HT1080 (cell line): ENCODE measurements at regions not wholly inside any gene's neighbourhood (a gene's known extent, or its start where the extent isn't known, plus 50 kb on each side); places are given as distances from the start of the nearest gene placed in this dataset.

Source experiments
- DNase-seq: peaks from one replicate; pipeline ENCODE4 v3.0.0-alpha.2; 2015; ENCODE audit warnings: low read depth

DNA sequence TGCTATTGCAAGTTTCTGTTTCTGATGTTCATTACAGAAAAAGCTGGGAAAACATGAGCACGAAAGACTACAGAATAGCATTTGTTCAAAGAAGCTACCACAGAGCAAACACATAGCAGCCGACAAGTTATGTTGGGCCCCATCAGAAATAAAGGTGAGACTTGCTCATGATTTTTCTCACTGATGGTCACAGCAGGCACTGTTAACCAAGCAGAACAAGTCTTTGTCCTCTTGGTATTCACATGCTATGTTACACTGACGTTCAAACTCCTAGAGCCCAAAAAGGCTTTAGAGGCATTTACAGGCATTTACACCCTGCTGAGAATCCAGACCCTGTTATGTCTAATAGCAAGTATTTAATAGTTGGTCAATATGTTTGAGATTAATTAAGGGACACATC lies 235.0 kb upstream of the HNMT start:
- DNase-seq = no peak

DNA sequence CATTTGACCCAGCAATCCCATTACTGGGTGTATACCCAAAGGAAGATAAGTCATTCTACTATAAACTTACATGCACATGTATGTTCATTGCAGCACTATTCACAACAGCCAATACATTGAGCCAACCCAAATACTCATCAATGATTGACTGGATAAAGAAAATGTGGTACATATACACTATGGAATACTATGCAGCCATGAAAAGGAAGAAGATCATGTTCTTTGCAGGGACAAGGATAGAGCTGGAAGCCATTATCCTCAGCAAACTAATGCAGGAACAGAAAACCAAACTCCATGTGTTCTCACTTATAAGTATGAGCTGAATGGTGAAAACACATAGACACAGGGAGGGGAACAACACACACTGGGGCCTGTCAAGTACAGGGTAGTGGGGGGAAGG lies 226.7 kb upstream of the HNMT start:
- DNase-seq = no peak

DNA sequence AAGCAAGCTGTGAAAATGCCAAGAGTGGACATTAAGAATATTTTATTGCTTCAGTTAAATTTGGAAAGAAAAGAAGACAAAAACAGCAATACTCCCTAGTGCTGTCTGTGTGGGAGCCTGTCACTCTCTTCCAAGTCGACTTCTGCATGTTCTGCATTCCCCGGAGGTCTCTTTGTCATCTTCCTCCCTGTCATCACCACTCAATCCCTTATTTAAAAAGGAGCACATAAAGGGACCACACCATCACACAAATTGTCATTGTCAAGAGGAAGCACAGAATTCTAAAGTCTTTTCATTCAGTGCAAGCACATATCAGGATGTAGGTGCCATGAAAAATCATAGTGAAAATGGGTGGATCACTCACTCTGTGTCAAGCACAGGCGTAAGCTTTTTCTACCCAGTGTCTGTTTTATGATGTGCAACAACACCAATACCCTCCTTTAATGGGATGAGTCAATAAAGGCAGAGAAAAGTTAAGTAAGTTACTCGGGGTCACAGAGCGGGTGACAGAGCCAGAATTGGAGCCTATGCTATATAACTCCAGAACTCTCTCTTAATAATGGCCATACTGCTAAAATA lies 222.4 kb upstream of the HNMT start:
- no peak for DNase-seq

DNA sequence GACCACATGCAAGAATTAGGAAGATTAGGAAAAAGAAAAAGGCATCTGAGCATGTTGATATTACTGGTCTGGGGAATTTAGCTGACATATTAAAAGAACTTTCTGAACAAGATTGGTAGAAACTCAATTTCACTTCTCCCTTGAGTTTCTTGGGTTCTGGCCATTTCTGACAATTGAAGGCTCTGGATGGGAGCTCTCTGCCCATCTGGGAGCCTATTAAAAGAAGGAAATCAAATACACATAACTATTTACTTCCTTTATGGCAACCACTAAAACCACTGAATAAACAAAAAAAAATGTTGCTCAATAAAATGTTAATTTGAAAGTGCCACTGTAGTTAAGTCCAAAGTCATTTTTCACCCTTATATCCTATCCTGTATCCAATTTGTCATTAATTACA lies 216.8 kb upstream of the HNMT start:
- no peak for DNase-seq

GRCh38 chr2:137748533-137748932 lies 215.7 kb upstream of the HNMT start:
- DNase-seq = no peak

DNA sequence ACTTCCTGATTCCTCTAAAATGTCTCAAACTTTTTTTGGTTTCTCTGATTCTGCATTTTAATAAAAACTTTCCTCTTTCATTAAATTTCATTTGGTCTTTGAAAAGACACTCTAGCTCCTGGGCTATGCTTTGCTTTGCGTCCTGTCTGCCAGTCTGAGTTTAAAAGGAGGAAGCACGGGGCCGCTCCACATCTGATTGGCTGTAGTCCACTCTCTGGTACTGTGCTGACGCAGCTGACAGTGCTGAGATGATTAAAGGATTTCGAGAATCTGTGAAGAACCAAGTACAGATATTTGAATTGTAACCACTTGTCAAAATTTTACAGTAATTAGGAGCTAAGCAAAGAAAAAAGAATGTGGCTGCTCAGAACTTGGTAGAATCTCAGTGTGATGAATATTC lies 199.6 kb upstream of the HNMT start:
- DNase-seq = no peak

- no peak for DNase-seq
Observed at GRCh38 chr2:137769406-137769805, 194.9 kb upstream of the HNMT start.

GRCh38 chr2:137770166-137770565 lies 194.1 kb upstream of the HNMT start:
- no peak for DNase-seq

- no peak for DNase-seq
Observed at GRCh38 chr2:137771064-137771463, 193.2 kb upstream of the HNMT start.

- no peak for DNase-seq
Observed at GRCh38 chr2:137772451-137772850, 191.8 kb upstream of the HNMT start.

DNA sequence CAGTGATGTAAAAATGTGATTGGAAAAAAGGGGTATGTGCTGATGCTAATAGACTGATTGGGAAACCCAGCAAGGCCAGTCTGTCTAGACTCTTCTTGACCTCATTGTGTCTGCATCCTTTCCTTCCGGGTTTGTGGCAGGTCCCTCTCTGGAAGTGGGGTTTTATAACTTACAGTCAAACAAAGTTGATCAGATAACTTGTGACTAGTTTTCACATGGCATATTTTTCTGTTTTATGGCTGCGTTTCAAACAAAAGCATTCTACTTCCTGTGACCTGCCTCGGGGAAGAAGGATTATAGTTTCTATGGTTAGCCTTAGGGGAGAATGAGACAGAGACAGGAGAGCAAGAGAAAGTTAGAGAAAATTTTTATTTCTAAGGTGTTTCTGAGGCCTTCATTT lies 188.7 kb upstream of the HNMT start:
- no peak for DNase-seq

- no peak for DNase-seq
Observed at GRCh38 chr2:137776697-137777096, 187.6 kb upstream of the HNMT start.

DNA sequence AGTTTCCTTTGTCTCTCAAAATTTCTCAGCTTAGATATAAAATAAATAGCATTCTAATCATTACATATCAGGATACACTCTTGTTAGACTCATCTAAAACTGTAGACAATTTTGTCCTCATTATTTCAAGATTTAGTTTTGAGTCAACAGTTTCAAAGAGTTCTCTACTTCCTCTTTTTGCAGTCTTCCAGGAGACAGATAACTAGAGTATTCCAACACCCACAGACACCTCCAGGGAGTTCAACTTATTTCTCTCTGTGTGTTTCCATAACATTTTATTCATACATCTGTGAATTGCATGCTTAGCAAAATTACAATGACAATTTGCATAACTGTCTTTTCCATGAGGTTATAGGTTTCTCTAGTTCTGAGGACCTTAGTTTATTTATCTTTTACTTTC lies 166.6 kb upstream of the HNMT start:
- no peak for DNase-seq

- no peak for DNase-seq
Observed at GRCh38 chr2:137799600-137799999, 164.7 kb upstream of the HNMT start.

DNA sequence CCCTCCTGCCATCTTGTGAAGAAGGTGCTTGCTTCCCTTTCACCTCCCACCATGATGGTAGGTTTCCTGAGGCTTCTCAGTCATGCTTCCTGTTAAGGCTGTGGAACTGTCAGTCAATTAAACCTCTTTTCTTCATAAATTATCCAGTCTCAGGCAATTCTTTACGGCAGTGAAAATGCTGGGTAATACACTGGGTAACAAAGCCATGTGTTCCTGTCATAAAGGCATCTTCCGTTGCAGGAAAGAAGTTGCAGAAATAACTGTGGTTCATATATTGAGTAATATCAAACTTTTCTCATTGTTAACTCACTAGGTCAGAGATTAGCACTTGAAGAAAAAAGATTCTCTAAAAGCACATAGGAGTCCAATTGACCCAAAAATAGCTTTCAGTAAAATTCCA lies 163.9 kb upstream of the HNMT start:
- DNase-seq = no peak

- DNase-seq = no peak
Observed at GRCh38 chr2:137801228-137801627, 163.0 kb upstream of the HNMT start.

GRCh38 chr2:137802038-137802437 lies 162.2 kb upstream of the HNMT start:
- DNase-seq = no peak

DNA sequence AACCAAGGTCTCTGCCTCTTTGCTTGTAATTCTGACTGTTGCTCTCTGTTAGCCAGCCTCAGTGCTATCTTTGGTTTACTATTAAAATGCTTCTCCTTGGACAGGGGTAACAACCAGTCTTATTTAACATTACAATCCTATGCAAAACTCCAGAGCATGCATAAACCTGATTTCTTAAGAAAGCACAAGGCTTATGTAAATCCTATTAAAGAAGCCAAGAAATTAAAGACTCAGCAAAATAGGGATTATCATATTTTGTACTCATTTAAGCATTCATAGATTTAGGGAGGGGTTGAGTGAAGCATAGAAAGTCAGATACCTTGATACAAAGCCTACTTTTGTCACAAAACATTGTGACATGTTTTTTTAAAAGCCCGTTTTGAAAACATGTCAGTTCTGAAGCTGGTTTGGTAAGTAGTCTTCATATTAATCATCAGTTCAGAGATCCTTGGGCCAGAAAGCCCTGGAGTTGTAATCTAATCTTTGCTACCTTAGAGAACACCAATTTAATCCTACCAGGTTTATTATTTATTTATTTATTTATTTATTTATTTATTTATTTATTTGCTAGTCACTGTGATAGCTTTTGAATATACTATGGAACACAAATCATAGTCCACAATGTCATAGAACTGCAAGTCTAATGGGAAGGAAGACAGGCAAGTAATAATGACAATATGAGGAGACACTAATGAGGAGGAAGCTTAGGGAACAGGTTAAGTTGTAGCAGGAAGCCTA lies 158.0 kb upstream of the HNMT start:
- no peak for DNase-seq

GRCh38 chr2:137809252-137809651 lies 155.0 kb upstream of the HNMT start:
- DNase-seq = no peak

DNA sequence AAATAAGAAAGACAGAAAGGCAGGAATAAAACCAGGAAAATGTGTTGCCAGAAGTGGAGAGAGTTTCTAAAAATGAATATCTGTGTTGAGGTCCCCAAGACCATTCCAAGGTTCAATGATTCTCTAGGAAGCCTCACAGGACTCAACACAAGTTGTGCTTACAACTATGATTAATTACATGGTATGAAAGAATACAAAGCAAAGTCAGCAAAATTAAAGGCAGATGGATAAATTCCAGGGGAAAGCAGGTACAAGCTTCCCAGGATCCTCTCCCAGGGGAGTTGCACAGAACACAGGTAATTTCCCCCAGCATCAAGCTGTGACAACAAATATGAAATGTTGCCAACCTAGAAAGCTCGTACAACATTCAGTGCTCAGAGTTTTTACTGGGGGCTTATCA lies 154.4 kb upstream of the HNMT start:
- DNase-seq = no peak

GRCh38 chr2:137812517-137812916 lies 151.8 kb upstream of the HNMT start:
- DNase-seq = no peak

- no peak for DNase-seq
Observed at GRCh38 chr2:137813176-137813575, 151.1 kb upstream of the HNMT start.

GRCh38 chr2:137817058-137817457 lies 147.2 kb upstream of the HNMT start:
- no peak for DNase-seq

DNA sequence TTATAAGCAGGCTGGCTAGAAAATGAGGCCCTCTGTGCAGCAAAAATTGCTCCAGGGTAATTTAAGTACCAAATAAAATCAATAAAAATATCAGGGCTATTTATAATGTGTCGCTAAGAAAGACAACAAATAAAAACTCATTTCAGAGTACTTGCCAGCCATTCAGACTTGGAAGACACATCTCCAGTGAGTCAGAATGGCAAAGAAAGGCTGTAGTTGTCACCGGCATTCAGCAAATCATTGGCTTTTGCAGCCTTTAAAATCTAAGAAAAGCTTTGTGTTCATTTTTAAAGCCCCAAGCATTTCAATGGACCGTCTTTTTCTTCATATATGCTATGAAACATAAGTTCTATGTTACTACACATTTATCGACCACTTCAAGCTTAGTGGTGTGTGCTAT lies 141.1 kb upstream of the HNMT start:
- DNase-seq = no peak
